ENCODE measurements at regions not wholly inside any gene's neighbourhood (a gene's known extent, or its start where the extent isn't known, plus 50 kb on each side); places are given as distances from the start of the nearest gene placed in this dataset.
"Not testable (repeated sequence)": the region's sequence is repeated elsewhere in the genome, so short reads cannot be mapped to it uniquely, and the experiment has no call there.

DNA sequence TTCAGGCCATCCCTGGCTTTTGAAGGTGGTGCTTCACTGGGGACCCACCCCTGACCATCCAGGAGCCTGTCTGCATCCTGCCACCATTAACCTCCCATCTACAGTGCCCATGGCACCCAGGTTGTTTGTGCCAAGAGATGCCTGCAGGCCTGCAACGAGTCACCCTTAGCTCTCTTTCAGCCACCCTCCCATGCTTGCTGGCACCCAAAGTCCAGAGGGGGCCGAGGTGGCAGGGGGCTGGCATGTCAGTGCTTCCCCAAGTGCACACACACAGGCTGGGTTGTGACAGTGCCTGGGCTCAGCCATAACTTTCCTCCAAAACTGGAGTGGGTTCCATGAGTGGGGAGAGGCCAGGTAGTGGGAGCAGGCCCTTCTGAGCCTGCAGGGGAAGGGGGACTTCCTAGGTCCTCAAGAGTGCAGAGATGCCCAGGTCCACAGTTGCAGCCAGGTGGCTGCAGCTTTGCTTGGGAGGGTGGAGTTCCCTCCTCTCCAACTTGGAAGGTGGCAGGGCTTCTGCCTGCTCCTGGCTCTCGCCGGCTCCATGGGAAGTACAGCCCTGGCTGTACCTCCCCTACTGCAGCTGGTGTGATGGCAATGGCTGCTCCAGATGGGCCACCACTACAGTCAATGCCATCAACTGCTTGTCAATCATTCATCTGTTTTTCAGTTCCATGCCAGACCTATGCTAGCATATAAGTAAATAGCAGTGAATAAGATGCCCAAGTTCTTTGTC lies 235.9 kb upstream of the GIMD1 start:
- in situ Hi-C loops (cut with MboI; ENCODE audit: low sequenced_read_pairs) = no loop called here

GRCh38 chr4:106603471-106603870 lies 234.9 kb upstream of the GIMD1 start:
- in situ Hi-C loops (cut with MboI; ENCODE audit: low sequenced_read_pairs) = no loop called here

- in situ Hi-C loops (cut with MboI; ENCODE audit: low sequenced_read_pairs) = no loop called here
Measured at GRCh38 chr4:106602711-106603110, 234.1 kb upstream of the GIMD1 start.

DNA sequence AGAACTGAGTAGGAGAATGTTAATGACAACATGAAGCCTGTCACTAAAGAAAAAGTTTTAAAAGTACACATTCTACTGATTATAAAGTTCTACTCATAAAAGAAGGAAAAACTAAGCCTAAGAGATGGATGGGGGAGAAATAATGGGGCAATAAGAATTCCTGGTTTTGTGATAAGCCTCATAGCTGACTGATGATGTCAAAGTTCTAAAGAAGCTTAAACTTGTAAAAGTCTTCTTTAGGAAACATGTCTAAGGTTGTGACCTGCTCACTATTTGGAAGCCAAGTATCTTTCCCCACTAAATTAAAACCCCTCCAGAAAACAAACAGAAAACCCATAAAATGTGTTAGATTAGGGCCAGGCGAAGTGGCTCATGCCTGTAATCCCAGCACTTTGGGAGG lies 232.9 kb upstream of the GIMD1 start:
- in situ Hi-C loops (cut with MboI; ENCODE audit: low sequenced_read_pairs) = no loop called here

DNA sequence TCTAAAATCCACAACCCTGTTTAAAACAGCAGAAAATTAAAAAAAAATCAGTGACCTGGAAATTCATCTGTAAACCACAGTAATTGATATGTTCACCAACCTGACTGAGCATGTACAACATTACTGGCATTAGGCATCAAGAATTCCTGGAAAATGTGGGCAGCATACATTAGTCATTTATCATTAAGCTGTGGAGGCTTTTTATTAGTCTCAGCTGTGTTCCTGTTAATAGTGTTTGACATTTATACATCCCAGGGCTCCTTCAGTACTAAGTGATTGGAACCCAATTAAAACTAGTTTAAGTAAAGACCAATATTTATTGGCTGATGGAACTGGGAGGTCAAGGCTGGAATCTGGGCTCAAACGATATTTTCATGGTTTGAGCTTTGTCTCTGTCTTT lies 227.3 kb upstream of the GIMD1 start:
- in situ Hi-C loops (cut with MboI; ENCODE audit: low sequenced_read_pairs) = no loop called here

DNA sequence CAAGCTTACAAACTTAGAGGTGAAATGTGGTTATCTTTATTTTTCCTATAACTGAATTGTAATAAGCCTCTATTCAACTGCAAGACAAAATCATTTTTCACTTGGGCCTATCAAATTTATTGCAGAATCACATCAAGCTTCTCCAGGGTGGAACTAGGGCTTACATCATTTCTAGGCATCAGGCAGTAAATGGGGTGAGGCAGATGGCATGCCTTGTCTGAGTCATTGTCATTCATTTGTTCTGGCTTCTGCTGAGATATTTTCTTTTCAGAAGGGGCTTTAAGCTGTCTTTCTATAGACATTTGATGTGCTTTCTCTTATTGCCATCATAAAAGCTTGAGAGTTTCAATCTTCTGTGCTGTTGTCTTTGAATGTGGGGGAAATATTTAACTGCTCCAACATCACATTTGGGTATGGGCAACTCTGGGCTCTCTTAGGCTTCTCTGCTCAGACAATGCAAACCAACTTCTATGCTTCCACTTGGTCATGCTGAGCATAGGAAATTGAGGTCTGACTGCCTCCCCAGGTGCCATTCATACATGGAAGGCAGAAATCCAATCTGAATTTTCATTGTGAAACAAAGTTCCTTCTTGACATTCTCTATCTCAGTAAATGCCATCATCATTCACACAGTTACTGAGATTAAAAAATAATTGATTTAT lies 225.8 kb upstream of the GIMD1 start:
- in situ Hi-C loops (cut with MboI; ENCODE audit: low sequenced_read_pairs) = no loop called here

- in situ Hi-C loops (cut with MboI; ENCODE audit: low sequenced_read_pairs) = no loop called here
Measured at GRCh38 chr4:106588891-106589290, 220.3 kb upstream of the GIMD1 start.

GRCh38 chr4:106587558-106587957 lies 219.0 kb upstream of the GIMD1 start:
- in situ Hi-C loops (cut with MboI; ENCODE audit: low sequenced_read_pairs) = no loop called here

DNA sequence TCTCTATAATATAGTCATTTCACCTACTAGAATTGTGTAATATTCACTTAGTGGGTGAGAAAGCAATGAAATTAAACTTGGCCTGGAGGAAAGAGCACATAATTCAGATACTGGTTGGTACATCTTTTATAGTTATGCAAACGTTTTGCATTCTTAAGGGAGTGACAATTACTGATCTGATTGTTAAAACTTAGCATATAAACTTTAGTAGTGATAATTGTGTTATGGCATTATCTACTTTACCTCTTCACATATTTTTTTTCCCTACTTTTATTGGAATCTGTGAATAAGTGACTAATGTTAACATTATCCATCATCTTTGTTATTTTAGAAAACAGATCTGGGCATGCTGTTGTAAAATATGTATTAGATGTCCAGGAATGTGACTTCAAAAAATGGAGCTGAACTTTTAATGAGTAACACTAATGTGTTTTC lies 217.4 kb upstream of the GIMD1 start:
- in situ Hi-C loops (cut with MboI; ENCODE audit: low sequenced_read_pairs) = no loop called here

GRCh38 chr4:106584337-106584989 lies 215.9 kb upstream of the GIMD1 start:
- in situ Hi-C loops (cut with MboI; ENCODE audit: low sequenced_read_pairs) = no loop called here

DNA sequence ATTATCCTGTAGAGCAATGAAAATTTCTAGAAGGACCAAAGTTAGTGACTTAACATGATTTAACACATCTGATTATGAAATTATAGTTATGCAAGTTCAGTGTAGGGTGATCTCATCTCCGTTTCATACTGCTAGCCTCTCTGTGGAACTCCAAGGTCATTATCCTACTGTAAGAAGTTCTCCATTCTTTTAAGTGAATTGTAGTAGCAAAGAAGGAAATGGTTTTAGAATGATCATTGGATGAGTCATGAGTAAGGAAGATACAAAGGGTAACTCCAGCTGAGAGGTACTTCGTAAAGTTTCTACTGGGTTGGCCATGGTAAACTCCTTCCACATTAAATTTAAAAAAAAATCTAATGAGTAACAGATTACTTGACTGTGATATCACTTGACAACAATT lies 215.0 kb upstream of the GIMD1 start:
- in situ Hi-C loops (cut with MboI; ENCODE audit: low sequenced_read_pairs) = no loop called here

DNA sequence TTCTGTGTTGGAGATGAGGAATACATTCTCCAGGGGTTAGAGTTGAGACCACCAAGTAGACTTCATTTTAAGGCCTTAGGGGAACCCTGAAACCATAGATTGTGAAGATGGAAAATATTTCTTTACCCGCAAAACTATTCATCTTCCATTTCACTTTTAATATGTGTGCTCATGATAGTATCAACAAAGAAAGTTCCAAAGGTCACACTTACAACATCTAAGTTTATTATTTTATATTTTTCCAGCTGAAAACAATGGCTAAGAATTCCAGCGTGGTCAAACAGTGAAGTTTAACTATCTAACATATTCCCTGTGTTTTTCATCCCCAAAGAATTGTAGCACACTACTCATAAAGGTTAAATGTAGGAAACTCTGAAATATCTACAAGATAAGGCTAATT lies 214.5 kb upstream of the GIMD1 start:
- in situ Hi-C loops (cut with MboI; ENCODE audit: low sequenced_read_pairs) = no loop called here

DNA sequence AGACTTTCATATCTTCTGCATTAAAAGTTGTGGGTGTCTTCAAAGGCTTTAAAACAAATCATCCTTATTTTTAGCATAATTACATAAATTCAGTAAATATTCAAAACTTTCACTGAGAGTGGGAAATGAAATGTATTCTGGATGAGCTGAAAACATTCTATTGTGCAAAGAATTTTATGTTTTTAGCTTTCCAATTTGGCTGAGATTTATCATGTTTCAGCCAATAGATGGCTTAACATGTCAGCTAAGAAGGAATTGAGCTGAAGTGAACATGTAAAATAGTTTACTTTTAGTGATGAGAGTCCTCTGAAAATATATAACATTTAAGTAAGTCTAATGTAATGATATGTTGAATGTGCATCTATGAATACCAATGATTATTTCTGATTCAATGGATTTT lies 213.5 kb upstream of the GIMD1 start:
- in situ Hi-C loops (cut with MboI; ENCODE audit: low sequenced_read_pairs) = no loop called here

GRCh38 chr4:106579236-106579635 lies 210.7 kb upstream of the GIMD1 start:
- in situ Hi-C loops (cut with MboI; ENCODE audit: low sequenced_read_pairs) = no loop called here

DNA sequence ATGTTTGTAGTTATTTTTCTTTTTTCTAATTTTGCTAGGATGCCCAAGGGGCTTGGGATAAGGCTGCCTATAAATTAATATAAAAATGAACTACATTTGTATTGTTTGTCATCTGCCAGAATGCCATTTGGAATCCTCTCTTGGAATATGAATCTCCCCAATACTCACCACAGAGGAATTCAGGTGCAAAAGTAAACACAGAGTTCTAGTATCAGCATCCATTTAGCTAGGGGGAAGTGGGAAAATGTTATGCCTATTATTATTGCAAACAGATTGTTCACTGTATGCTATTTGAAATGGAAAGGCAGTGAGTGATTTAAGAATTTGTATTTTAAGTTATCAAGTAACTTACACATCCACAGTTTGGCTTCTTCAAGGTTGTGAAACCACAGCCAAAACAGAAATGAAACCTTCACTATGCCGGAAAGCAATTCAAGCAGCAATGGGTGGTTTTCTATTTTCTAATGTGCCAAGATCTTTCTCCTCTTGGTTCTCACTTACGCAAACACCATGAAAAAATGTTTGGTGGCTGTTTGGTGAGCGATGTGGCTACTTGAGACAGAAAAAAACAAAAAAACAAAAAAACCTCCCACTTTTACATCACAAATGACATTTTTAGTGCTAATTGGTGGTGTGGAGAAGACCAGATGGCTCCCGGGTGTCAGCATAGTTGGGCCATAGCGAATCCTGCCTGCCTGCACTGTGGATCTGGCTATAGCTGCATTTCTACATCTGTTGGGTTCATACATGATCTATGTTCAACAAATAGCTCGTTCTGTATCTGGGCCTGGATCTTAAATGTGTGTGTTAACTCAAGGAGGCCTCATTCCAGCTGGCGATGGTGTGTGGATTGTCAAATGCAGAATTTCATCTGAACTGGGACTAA lies 200.8 kb upstream of the GIMD1 start:
- in situ Hi-C loops (cut with MboI; ENCODE audit: low sequenced_read_pairs) = no loop called here

DNA sequence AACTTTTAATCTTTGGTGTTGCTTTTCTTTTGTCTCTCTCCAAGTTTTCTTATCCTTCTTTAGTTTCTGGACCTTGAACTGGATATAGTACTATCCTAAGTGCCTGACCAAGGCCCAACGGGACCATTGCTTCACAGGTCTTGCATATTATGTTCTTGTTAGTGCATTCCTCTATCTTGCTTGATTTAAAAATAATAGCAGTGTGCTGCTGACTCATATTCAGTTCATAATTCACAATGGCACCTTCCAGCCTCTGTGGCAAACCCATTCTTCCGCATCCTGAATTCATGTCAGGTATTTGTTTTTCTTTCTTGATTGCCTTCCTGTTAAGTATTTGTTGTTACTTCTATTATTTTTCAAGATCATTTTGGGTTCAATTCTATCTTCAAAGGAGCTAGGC lies 197.1 kb upstream of the GIMD1 start:
- in situ Hi-C loops (cut with MboI; ENCODE audit: low sequenced_read_pairs) = no loop called here

GRCh38 chr4:106563637-106564036 lies 195.1 kb upstream of the GIMD1 start:
- in situ Hi-C loops (cut with MboI; ENCODE audit: low sequenced_read_pairs) = not testable (repeated sequence)

GRCh38 chr4:106551724-106552123 lies 183.1 kb upstream of the GIMD1 start:
- in situ Hi-C loops (cut with MboI; ENCODE audit: low sequenced_read_pairs) = no loop called here

DNA sequence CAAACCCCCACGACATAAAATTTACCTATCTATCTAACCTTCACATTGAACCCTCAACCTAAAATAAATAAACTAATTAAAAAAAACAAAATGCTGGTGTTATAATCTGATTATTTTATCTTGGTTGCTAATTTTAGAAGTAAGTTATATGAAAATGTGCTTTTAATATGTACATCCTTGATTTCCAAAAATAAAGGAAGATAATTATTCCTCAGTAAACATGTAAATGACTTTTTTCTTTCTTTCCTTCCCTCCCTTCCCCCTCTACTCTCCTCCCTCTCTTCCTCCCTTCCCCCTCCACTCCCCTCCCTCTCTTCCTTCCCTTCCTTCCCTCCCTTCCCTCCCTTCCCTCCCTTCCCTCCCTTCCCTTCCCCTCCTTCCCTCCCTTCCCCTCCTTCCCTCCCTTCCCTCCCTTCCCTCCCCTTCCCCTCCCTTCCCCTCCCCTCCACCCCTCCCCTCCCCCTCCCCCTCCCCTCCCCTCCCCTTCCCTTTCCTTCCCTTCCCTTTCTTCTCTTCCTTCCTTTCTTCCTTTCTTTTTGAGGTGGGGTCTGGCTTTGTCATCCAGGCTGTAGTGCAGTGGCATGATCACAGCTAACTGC lies 180.0 kb upstream of the GIMD1 start:
- in situ Hi-C loops (cut with MboI; ENCODE audit: low sequenced_read_pairs) = no loop called here

DNA sequence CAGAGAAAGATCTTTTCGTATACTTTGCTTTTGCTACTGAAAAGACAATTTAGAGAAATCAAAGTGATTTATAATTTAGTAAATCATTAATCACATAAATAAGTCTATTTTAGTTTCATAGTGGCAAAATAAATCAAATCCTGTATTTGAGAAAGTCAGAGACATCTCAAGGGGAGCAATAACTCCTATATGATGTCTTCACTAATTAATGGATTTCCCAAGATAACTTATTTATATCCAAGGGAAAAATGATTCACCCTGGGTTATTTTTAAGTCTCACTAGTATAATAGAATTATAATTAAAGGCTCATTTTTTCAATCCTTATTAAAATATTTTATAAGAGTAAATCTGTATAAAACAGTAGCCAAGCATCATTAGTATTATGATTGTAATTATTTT lies 177.8 kb upstream of the GIMD1 start:
- in situ Hi-C loops (cut with MboI; ENCODE audit: low sequenced_read_pairs) = no loop called here

DNA sequence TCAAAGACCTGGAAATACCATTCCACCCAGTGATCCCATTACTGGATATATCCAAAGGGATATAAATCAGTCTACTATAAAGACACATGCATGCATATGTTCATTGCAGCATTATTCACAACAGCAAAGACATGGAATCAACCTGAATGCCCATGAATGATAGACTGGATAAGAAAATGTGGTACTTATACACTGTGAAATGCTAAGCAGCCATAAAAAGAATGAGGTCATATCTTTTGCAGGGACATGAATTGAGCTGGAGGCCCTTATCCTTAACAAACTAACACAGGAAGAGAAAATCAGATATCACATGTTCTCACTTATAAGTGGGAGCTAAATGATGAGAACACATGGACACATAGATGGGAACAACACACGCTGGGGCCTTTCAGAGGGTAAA lies 174.0 kb upstream of the GIMD1 start:
- in situ Hi-C loops (cut with MboI; ENCODE audit: low sequenced_read_pairs) = not testable (repeated sequence)
